22Rv1 (cell line): ENCODE measurements at regions not wholly inside any gene's neighbourhood (a gene's known extent, or its start where the extent isn't known, plus 50 kb on each side); places are given as distances from the start of the nearest gene placed in this dataset.
"Not testable (repeated sequence)": the region's sequence is repeated elsewhere in the genome, so short reads cannot be mapped to it uniquely, and the experiment has no call there.

ENCODE experiments used
- H3K27ac ChIP-seq: fragments of 450-650 bp; 2 replicates; pipeline ENCODE4 v1.5.1; 2017
- ZFX ChIP-seq: fragments of 450-650 bp; IDR thresholded peaks from 2 replicates; pipeline ENCODE4 v1.6.1; 2017; ENCODE audit warnings: antibody characterized with exemption, borderline replicate concordance
- TF ChIP-seq, protein P1 (sequence below): fragments of 450-650 bp; IDR thresholded peaks from 2 replicates; pipeline ENCODE4 v1.5.1; 2017; ENCODE audit warnings: mild to moderate bottlenecking

- H3K27ac ChIP-seq, result no peak overlapping the region
- no peak for TF ChIP-seq ZFX
- TF ChIP-seq, protein P1, sequence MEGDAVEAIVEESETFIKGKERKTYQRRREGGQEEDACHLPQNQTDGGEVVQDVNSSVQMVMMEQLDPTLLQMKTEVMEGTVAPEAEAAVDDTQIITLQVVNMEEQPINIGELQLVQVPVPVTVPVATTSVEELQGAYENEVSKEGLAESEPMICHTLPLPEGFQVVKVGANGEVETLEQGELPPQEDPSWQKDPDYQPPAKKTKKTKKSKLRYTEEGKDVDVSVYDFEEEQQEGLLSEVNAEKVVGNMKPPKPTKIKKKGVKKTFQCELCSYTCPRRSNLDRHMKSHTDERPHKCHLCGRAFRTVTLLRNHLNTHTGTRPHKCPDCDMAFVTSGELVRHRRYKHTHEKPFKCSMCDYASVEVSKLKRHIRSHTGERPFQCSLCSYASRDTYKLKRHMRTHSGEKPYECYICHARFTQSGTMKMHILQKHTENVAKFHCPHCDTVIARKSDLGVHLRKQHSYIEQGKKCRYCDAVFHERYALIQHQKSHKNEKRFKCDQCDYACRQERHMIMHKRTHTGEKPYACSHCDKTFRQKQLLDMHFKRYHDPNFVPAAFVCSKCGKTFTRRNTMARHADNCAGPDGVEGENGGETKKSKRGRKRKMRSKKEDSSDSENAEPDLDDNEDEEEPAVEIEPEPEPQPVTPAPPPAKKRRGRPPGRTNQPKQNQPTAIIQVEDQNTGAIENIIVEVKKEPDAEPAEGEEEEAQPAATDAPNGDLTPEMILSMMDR, result no peak
Observed at GRCh38 chrX:113192418-113192817, 351.8 kb upstream of the AMOT start.

- no peak for TF ChIP-seq ZFX
- TF ChIP-seq, protein P1, result no peak
- no peak overlapping the region for H3K27ac ChIP-seq
Observed at GRCh38 chrX:113157496-113157895, 316.9 kb upstream of the AMOT start.

GRCh38 chrX:113154315-113154714 is 313.7 kb upstream of the AMOT start:
- not testable (repeated sequence) for H3K27ac ChIP-seq

GRCh38 chrX:113136836-113137235 is 296.2 kb upstream of the AMOT start:
- no peak overlapping the region for H3K27ac ChIP-seq
- TF ChIP-seq ZFX, result no peak
- TF ChIP-seq, protein P1, result no peak

GRCh38 chrX:113133316-113133715 is 292.7 kb upstream of the AMOT start:
- no peak overlapping the region for H3K27ac ChIP-seq
- TF ChIP-seq, protein P1, result no peak

- no peak for TF ChIP-seq ZFX
- TF ChIP-seq, protein P1, result no peak
- no peak overlapping the region for H3K27ac ChIP-seq
Observed at GRCh38 chrX:113124693-113125092, 284.1 kb upstream of the AMOT start.

GRCh38 chrX:113075521-113075920 is 234.9 kb upstream of the AMOT start:
- no peak overlapping the region for H3K27ac ChIP-seq
- TF ChIP-seq, protein P1, result no peak
- no peak for TF ChIP-seq ZFX

DNA sequence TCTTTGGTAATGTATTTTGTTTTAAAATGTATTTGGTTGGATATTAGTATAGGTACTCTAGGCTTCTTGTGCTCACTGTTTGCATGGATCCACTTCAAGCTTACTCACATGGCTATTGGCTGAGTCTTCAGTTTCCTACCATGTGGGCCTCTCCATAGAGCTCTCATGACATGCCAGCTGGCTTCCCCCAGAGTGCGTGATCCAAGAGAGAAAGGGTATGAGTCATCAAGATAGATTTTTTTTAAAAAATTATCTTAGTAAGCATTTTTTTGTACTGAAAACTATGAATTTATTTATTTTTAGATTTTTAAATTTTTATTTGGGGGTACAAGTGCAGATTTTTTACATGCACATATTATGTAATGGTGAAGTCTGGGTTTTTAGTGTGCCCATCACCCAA is 219.1 kb upstream of the AMOT start:
- TF ChIP-seq ZFX, result no peak
- TF ChIP-seq, protein P1, result no peak
- H3K27ac ChIP-seq, result no peak overlapping the region
